A673 (cell line): ENCODE measurements at regions not wholly inside any gene's neighbourhood (a gene's known extent, or its start where the extent isn't known, plus 50 kb on each side); places are given as distances from the start of the nearest gene placed in this dataset.

Source experiments
- CTCF ChIP-seq: fragments of 300-800, 200-600 bp; sonication (generic); conservative IDR thresholded peaks from 2 replicates; pipeline ENCODE4 v1.5.1; 2017; ENCODE audit warnings: low read depth, mild to moderate bottlenecking, antibody characterized with exemption, low read length, moderate library complexity, mixed read lengths
- EZH2 ChIP-seq: fragments of 200-600 bp; sonication (generic); IDR thresholded peaks from 2 replicates; pipeline ENCODE4 v1.6.1; 2017; ENCODE audit warnings: borderline replicate concordance, low read depth, mild to moderate bottlenecking, mixed read lengths, antibody characterized with exemption, low read length; ENCODE audit not compliant: poor library complexity, severe bottlenecking

DNA sequence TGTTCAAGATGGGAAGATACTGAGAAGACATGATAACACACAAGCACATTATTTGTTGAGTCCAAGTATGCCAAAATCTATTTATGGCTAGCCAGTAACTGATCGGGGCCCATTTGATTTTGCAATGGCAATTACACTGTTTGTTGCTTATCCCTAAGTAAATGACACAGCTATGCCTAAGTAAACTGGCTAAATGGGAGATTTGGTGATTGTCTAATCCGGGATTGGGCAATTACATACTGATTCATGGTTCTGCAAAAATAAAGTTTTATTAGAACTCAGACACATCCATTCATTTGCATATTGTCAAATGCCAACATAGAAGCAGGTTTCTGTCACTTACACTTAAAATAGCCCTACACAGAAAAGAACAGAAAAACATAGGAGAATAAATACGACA lies 140.2 kb upstream of the TBL1X start:
- TF ChIP-seq CTCF, result no peak
- no peak for TF ChIP-seq EZH2
